ENCODE measurements at regions not wholly inside any gene's neighbourhood (a gene's known extent, or its start where the extent isn't known, plus 50 kb on each side); places are given as distances from the start of the nearest gene placed in this dataset.

DNA sequence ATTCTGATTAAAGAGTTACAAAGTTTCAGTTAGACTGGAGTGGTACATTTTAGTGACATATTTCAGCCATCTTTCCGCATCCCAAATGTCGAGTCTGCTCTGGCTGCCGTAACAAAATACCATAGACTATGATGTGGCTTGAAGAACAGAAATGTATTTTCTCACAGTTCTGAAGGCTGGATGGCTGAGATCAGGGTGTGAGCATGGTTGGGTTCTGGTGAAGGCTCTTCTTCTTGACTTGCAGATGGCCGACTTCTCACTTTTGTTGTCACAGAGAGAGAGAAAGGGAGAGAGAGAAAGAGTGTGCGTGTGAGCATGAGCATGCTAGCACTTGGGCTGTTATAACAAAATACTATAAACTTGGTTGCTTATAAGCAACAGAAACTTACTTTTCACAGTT lies 335.4 kb upstream of the RAG2 start:
- no peak for DNase-seq

- no peak for DNase-seq
These were observed 333.1 kb upstream of the RAG2 start for GRCh38 chr11:36931139-36931538.

DNA sequence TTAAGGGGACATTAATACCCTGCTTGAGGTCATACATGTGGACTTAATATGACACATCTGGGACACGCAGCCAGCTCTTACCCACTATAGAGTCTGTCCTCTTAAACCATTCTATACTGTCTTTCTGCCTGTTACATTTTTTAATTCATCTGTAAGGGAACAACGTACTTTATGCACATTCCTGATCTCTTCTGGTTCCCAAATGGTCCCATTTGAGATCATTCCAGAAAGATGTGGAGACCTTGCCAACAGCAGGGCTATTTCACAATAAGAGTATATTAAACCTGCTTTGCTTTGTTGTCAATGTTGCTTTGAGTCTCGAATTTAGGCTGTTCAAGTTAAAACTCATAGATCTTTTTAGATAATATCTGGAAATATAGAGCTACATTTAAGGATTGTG lies 332.2 kb upstream of the RAG2 start:
- no peak for DNase-seq

GRCh38 chr11:36929401-36929800 lies 331.4 kb upstream of the RAG2 start:
- DNase-seq = no peak

- no peak for DNase-seq
These were observed 330.6 kb upstream of the RAG2 start for GRCh38 chr11:36928621-36929020.

DNA sequence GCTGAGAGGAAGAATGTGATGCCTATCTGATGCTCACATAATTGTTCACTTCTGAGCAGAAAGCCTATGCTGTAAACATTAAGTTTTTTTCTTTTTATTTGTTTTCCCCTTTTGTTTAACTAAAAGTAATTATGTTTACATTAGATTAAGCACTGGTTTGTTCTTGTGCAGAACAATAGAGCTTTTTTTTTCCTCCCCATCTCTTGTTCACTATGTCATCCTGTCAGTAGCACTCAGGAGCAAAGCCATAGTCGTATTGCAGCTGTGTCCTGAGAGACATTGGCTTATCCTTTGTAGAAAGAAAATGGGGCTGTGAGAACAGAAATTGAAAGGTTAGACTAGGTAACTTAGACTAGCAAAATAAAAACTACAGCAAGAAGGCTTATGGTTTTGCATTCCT lies 301.8 kb upstream of the RAG2 start:
- no peak for DNase-seq

DNA sequence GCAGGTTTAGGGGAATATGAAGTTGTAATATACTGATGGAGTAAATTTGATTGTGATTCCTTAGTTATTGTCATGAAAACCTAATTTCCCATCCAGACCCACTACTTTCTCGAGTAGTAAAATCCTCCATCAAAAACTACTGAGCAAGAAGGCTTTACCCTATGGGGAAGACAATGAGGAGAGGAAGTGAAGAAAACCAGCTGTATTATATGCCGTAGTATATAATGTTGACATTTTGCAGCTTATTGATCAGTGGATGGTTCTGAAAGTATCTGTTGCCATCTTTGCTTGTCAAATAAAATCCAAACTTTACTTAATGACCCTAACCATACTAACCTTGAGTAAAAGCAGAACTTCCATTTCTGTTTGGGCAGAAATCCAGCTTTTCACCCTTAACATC lies 292.8 kb upstream of the RAG2 start:
- DNase-seq = no peak

DNA sequence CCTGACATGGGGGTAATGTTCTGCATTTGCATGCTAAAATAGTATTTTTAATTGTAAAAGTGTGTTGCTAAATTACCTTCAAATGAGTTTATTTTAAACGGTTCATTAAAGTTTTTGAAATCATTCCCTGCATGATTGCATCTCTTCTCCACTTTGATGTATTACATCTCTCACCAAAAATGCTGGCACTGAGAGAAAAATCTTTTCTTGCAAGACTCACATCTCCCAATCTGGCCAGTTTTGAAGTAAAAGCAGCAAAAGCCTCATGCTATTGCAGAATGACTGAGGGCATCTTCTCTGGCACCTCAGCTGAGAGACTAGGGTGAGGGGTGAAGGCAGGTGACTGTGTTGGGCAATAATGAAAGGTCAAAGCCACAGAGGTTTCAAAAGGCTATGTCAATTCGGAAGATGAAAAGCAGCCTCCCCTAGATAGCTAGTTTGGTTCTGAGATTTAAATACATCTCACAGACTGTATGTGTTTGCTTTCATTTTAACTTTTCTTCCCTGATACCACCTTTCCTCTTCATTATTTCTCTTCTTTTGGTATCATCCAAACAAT lies 292.2 kb upstream of the RAG2 start:
- DNase-seq = no peak

DNA sequence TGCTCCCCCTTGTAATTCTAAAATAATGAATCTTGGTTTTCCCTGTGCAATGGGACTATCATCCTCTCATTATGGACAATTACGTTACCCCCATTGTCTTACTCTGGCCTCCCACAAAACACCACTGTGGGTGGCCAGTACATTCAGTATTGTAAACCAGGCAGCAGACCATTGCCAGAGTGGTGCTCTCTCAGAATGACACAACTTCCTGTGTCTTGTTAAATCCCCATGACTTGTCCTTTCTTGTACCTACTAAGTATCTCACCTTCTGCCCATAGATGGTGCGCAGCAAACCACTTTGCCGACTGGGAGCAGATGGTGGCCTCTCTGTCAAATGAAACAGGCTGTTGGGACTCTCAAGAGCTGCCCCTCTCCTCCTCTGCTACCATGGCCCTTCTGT lies 287.1 kb upstream of the RAG2 start:
- DNase-seq = no peak

- no peak for DNase-seq
These were observed 280.7 kb upstream of the RAG2 start for GRCh38 chr11:36878737-36879136.

GRCh38 chr11:36877149-36877548 lies 279.1 kb upstream of the RAG2 start:
- DNase-seq = no peak

DNA sequence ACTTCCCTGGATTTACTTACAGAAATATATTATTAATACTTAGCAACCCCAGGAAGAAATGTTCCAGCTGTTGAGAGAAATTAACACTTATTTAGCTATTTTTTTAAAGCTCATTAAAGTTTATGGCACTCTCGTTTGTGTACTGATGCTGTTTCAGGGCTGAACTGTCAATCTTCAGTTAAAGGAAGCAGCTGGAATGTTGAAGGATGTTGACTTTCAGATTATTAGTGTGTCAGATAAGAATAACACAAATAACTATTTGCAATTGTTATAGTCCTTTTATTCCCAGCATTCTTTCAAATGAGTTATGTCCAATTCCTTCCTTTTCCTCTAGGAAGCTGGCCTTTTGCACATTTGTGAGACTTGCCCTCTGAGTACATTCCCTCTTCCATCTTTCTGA lies 278.2 kb upstream of the RAG2 start:
- DNase-seq = no peak

- DNase-seq = no peak
These were observed 276.3 kb upstream of the RAG2 start for GRCh38 chr11:36874291-36874690.

DNA sequence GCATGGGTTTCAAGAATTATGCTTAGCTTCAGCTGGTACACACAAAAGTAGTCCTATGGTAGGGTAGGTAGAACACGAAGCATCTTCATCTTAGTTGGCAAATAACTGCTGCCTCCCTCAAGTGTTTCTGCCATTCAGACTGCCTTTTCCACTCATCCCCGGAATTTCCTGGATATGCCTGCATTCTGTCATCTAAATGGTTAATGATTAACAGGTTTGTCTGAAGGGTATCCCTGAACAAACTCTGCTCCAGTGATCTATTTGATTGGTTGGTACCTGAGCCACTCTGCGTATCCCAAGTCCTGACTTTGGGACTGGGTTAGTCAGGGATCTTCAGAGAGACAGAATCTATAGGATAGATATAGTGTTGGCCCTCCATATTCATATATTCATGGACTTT lies 272.3 kb upstream of the RAG2 start:
- no peak for DNase-seq

DNA sequence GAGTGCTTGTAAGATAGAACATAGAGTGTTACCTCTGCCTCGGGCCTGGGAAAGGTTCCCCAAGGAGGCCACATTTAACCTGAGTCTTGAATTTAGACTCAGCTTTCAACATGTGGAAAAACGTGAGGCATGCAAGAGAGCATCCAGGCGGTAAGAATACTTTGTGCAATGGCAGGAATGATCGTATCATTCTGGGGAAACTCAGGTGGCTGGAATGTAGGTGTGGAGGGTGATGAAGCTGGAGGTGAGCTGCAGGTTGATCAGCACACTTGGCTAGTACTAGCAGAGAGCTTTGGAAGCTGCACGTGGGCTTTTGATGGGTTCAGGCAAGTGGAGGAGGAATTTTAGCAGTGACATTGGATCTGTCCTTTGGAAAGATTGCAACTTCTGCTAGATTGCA lies 270.3 kb upstream of the RAG2 start:
- no peak for DNase-seq

- no peak for DNase-seq
These were observed 267.8 kb upstream of the RAG2 start for GRCh38 chr11:36865846-36866245.

GRCh38 chr11:36854875-36855274 lies 256.8 kb upstream of the RAG2 start:
- no peak for DNase-seq

DNA sequence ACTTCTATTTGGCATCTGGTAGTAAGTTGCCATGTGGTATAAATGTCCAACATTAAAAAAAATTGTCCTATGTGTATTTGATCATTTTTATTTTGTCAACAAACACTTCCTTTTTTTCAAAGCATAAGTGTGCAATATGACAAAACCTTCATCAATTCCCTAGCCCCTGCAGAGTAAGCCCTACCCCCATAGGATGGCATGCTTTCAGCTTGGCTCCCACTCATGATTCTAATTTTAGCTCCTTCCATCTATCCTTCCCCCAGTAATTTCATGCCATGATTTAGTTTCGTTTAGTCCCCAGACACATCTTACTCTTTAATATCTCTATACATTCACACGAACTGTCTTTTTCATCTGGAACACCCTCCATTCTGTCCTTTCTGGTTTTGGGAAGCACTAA lies 250.6 kb upstream of the RAG2 start:
- no peak for DNase-seq

GRCh38 chr11:36840378-36840777 lies 242.3 kb upstream of the RAG2 start:
- DNase-seq = no peak

DNA sequence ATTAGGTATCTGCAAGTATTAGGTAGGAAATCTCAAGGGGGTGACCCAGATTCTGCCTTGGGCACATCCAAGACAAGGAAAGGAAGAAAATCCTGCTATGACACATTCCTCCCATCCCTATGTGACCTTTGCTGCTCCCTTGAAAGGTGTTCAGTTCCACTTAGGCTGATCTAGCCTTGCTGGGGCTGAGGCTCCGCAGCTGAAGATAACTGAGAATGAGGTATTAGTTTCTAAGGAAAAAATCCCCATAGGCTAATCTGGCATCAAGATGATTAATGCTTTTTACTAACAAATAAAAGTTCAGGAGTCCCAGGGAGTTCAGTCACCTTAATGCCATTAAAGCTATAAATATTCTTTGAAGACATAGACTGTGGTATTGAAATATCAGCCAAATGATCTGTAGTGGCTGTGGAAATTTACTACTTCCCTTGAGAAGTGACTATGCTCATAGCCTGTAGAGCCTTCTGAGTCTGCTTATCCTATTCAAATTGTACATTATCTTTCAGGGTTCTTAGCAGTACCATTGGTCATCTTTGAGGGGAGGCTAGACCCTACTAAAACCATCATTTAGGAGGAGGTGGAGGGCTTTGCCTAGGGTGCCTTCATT lies 239.9 kb upstream of the RAG2 start:
- DNase-seq = no peak

- DNase-seq = no peak
These were observed 227.2 kb upstream of the RAG2 start for GRCh38 chr11:36825251-36825650.

- no peak for DNase-seq
These were observed 226.3 kb upstream of the RAG2 start for GRCh38 chr11:36824349-36824748.

DNA sequence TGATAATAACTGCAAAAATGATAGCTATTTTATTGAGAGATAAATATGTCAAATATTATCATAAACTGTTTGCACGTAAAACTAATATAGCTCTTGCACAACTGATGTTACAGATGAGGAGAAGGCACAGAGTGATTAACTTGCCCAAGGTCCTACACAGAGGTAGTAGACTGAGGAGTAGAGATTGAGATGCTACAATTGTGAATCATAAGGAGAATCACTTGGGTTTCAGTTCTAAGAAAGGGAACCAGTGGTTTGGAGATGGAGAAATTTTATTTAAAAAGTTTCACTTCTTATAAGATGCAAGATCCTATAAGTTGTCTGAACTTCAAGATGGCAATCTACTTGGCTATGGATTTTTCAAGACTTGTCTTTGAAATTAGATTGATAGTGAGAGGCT lies 224.8 kb upstream of the RAG2 start:
- no peak for DNase-seq

DNA sequence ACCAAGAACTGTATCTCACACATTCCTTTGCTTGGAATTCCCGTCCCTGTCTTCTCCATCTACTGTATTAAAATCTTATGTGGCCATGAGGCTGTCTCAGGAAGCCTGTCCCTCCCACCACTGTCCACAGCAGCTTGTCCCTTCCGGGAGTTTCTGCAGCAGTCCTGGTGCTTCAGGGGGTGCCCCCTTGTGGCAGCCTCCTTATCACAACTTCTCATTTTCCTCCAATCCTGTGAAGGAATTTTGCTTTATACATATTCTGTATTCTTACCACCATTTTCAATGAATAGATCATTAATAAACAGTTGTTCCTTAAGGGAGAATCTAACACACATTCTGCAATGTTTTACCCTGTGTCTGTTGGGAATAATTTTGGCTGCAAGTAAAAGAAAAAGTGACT lies 220.4 kb upstream of the RAG2 start:
- no peak for DNase-seq

- no peak for DNase-seq
These were observed 219.4 kb upstream of the RAG2 start for GRCh38 chr11:36817336-36817965.
